OCI-LY7 (cell line): ENCODE measurements at regions not wholly inside any gene's neighbourhood (a gene's known extent, or its start where the extent isn't known, plus 50 kb on each side); places are given as distances from the start of the nearest gene placed in this dataset.

ENCODE experiments used
- CTCF ChIP-seq: fragments of 200-600 bp; sonication (generic); conservative IDR thresholded peaks from 2 replicates; pipeline ENCODE4 v1.5.1; 2014; ENCODE audit warnings: mild to moderate bottlenecking, antibody characterized with exemption, low read length, moderate library complexity, mixed read lengths
- EZH2phosphoT487 ChIP-seq: fragments of 200-600 bp; sonication (generic); IDR thresholded peaks from 2 replicates; pipeline ENCODE4 v1.6.1; 2018; ENCODE audit warnings: low read depth, borderline replicate concordance, mild to moderate bottlenecking, mixed run types, antibody characterized with exemption, low read length, moderate library complexity, mixed read lengths

GRCh38 chr17:14704121-14704520 is 403.2 kb downstream of the HS3ST3B1 start:
- TF ChIP-seq EZH2phosphoT487 (no peak), CTCF (no peak)
